Esophagus muscularis mucosa (tissue), 4 donors: ENCODE measurements at regions not wholly inside any gene's neighbourhood (a gene's known extent, or its start where the extent isn't known, plus 50 kb on each side); places are given as distances from the start of the nearest gene placed in this dataset.

ENCODE experiments used
- DNase-seq: peaks from one replicate; pipeline ENCODE4 v3.0.0-alpha.2; 2017; ENCODE audit errors: extremely low spot score
- H3K27ac ChIP-seq, 4 donors: fragments of 200-600 bp; sonication (generic); replicated peaks in 1 of 4; 1 replicate in 3 of 4; 2 replicates in 1 of 4; pipeline ENCODE4 v1.5.1; 2016 to 2019; ENCODE audit warnings: mild to moderate bottlenecking in 1 of 4
- H3K27me3 ChIP-seq, 4 donors: fragments of 200-600 bp; sonication (generic); one replicate each; pipeline versions ENCODE4 v1.5.1 to v1.6.0; 2016 to 2019
- H3K36me3 ChIP-seq, 4 donors: fragments of 200-600 bp; sonication (generic); one replicate each; pipeline ENCODE4 v1.5.1; 2016 to 2019
- H3K4me1 ChIP-seq, 4 donors: fragments of 200-600 bp; sonication (generic); one replicate each; pipeline ENCODE4 v1.5.1; 2016 to 2019
- H3K4me3 ChIP-seq, 4 donors: fragments of 200-600 bp; sonication (generic); 1 replicate in 2 of 4; 2 replicates in 2 of 4; pipeline ENCODE4 v1.5.1; 2016 to 2019; ENCODE audit warnings: mild to moderate bottlenecking in 4 of 4, moderate library complexity in 1 of 4
- H3K9me3 ChIP-seq, 4 donors: fragments of 200-600 bp; sonication (generic); 1 replicate in 3 of 4; 2 replicates in 1 of 4; pipeline ENCODE4 v1.5.1; 2016 to 2019
- EP300 ChIP-seq: sonication (generic); formaldehyde crosslinking; IDR thresholded peaks from one replicate; pipeline ENCODE4 v1.6.1; 2017; ENCODE audit warnings: antibody characterized with exemption
- POLR2A ChIP-seq: fragments of 450-650 bp; IDR thresholded peaks from one replicate; pipeline ENCODE4 v1.6.1; 2017; ENCODE audit warnings: antibody characterized with exemption, moderate library complexity, mild to moderate bottlenecking, low read depth
- POLR2AphosphoS5 ChIP-seq, 2 donors: sonication (generic); formaldehyde crosslinking; IDR thresholded peaks; one replicate each; pipeline ENCODE4 v1.6.1; 2017; ENCODE audit warnings: antibody characterized with exemption in 2 of 2
- WGBS: methylation state at CpG from one replicate; pipeline ENCODE4 v1.1.5; 2018; 5-methylcytosine and 5-hydroxymethylcytosine counted together
- intact Hi-C: fragments of 100-400 bp; cut with DNase I; formaldehyde crosslinking; loops from one replicate; pipeline ENCODE4 v1.15.1; 2023
- TF ChIP-seq, protein P1 (sequence below), 3 experiments: fragments of 200-600 bp in 2 of 3; fragments of 450-650 bp in 1 of 3; sonication (generic) in 2 of 3; IDR thresholded peaks; one replicate each; pipeline ENCODE4 v1.5.1; 2017 to 2019; ENCODE audit warnings: antibody characterized with exemption in 3 of 3, mild to moderate bottlenecking in 2 of 3, moderate library complexity in 1 of 3

DNA sequence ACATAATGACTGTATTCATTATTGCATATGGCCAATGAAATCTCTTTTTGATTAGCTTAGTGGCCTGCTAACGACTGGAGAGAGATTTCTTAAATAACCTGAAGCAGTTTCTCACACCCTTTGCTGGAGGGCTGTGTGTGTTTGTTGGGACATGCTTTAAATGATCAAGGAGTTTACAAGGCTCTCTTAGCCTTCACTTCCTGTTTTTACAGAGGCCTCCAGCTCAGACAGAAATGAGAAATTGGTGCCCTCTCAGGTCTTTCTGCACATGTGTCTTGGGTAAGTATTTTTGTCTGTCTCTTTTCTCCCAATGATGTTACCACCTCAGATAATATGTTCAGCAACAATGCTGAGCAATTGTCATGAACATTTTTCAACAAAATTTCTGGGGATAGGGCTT is 884.4 kb upstream of the CNTN5 start:
- DNase-seq = no peak
- TF ChIP-seq POLR2AphosphoS5 (IDR thresholded peaks at IDR 0.05) (no peak), POLR2A (no peak), EP300 (no peak)
- TF ChIP-seq, protein P1, sequence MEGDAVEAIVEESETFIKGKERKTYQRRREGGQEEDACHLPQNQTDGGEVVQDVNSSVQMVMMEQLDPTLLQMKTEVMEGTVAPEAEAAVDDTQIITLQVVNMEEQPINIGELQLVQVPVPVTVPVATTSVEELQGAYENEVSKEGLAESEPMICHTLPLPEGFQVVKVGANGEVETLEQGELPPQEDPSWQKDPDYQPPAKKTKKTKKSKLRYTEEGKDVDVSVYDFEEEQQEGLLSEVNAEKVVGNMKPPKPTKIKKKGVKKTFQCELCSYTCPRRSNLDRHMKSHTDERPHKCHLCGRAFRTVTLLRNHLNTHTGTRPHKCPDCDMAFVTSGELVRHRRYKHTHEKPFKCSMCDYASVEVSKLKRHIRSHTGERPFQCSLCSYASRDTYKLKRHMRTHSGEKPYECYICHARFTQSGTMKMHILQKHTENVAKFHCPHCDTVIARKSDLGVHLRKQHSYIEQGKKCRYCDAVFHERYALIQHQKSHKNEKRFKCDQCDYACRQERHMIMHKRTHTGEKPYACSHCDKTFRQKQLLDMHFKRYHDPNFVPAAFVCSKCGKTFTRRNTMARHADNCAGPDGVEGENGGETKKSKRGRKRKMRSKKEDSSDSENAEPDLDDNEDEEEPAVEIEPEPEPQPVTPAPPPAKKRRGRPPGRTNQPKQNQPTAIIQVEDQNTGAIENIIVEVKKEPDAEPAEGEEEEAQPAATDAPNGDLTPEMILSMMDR (IDR thresholded peaks at IDR 0.05) = no peak
- Histone ChIP-seq H3K4me3 (no peak overlapping the region), H3K4me1 (no peaks in the 10 kb centered on the region), H3K27me3 (no peaks in the 10 kb centered on the region), H3K27ac (no peak overlapping the region), H3K9me3 (peaks cover 0 to 7% (median 0%) of the 10 kb centered on the region in 4 donors), H3K36me3 (no peaks in the 10 kb centered on the region)
- intact Hi-C loops = no loop called here
- 70% methylated on average over 1 of the region's 1 CpG for WGBS

DNA sequence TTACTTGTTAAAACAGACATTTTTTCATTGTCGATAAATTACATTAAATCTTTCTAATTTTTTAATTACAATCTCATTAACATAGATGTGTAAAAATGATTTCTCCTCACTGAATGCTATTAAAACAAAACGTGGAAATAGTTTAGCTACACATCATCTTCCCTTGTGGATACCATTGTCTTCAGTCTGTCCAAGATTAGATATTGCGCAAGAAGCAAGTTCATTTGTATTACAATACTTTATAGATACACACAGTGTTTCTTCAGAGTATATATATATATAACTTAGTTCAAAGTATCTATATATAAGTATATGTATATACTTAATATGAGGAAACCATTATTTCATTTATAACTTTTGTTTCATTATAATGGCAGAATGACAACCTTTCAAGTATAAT is 883.3 kb upstream of the CNTN5 start:
- no peak for TF ChIP-seq POLR2AphosphoS5 (IDR thresholded peaks at IDR 0.05)
- TF ChIP-seq, protein P1 (IDR thresholded peaks at IDR 0.05) = no peak
- no peak for TF ChIP-seq EP300
- no peak for TF ChIP-seq POLR2A
- Histone ChIP-seq H3K9me3 (peaks cover 0 to 7% (median 0%) of the 10 kb centered on the region in 4 donors), H3K4me1 (no peaks in the 10 kb centered on the region), H3K36me3 (no peaks in the 10 kb centered on the region), H3K27ac (no peak overlapping the region), H3K27me3 (no peaks in the 10 kb centered on the region), H3K4me3 (no peak overlapping the region)
- intact Hi-C loops = no loop called here
- no peak for DNase-seq
- WGBS = 84% methylated on average over 3 of the region's 3 CpGs

DNA sequence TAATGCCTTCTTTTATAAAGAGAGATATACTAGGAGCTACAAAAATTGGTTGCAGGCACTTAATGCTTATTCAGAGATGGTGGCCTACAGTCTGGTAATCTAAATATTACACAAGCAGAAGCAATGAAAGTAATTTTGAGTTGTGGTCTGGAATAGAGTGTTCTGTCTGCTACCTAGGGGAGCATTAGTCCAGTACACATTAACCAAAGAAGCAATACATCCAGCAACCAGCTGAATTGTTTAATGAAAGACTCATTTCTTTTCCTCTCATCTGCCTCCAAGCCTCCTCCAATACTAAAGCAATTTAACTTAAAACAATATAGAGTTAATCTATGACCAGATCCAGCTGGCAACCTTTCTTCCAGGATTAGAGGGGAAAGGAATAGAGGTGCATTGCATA is 877.1 kb upstream of the CNTN5 start:
- Histone ChIP-seq H3K4me3 (no peak overlapping the region), H3K36me3 (no peaks in the 10 kb centered on the region), H3K27me3 (no peaks in the 10 kb centered on the region), H3K9me3 (no peaks in the 10 kb centered on the region), H3K27ac (no peak overlapping the region), H3K4me1 (no peaks in the 10 kb centered on the region)
- DNase-seq = no peak
- TF ChIP-seq, protein P1 (IDR thresholded peaks at IDR 0.05) = no peak
- TF ChIP-seq POLR2AphosphoS5 (IDR thresholded peaks at IDR 0.05) = no peak
- TF ChIP-seq EP300 = no peak
- TF ChIP-seq POLR2A = no peak
- intact Hi-C loops = no loop called here

DNA sequence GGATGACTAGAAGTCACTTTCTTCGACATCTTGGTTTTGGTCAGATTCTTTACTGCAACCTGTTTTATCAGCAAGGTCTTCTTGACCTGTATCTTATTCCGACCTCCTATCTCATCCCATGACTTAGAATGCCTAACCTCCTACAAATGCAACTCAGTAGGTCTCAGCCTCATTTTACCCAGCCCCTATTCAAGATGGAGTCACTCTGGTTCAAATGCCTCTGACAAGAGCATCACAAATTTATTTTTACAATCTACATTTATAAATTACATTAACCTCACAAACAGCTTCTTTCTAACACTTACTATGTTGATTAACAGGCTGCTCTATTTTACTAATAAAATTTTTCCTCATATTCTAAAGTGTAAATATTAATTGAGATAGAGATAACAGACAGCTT is 867.0 kb upstream of the CNTN5 start:
- DNase-seq = no peak

DNA sequence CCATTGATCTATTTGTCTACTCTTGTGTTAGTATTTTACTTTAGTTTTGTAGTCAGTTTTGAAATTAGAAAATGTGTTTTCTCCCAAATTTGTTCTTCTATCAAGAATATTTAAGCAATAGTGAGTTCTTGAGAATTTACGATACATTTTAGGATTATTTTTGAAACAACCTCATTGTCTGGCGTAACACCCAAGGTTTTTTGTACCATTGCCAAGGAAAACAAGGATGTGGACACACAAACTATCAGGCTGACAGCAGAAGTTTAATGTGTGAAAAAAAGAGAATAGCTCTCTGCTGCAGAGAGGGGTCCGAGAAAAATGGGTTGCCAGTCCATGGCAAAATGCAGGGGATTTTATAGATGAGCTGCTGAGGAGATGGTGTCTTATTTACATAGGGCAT is 865.1 kb upstream of the CNTN5 start:
- no peak for TF ChIP-seq POLR2AphosphoS5 (IDR thresholded peaks at IDR 0.05)
- no peak for TF ChIP-seq POLR2A
- TF ChIP-seq, protein P1 (IDR thresholded peaks at IDR 0.05) = no peak
- TF ChIP-seq EP300 = no peak
- intact Hi-C loops = no loop called here

More for the DNA sequence above, 867.0 kb upstream of the CNTN5 start:
- H3K9me3 ChIP-seq = peaks cover 0 to 3% (median 0%) of the 10 kb centered on the region in 4 donors
- H3K36me3 ChIP-seq = no peaks in the 10 kb centered on the region
- H3K27me3 ChIP-seq = no peaks in the 10 kb centered on the region
- H3K4me3 ChIP-seq = no peak overlapping the region
- no peaks in the 10 kb centered on the region for H3K4me1 ChIP-seq
- TF ChIP-seq EP300 (no peak), POLR2A (no peak), POLR2AphosphoS5 (IDR thresholded peaks at IDR 0.05) (no peak)
- TF ChIP-seq, protein P1 (IDR thresholded peaks at IDR 0.05) = no peak
- H3K27ac ChIP-seq = no peak overlapping the region
- intact Hi-C loops = no loop called here
- 79% methylated on average over 2 of the region's 2 CpGs for whole genome bisulfite sequencing

More for the DNA sequence above, 865.1 kb upstream of the CNTN5 start:
- no peak overlapping the region for H3K27ac ChIP-seq
- 58% methylated on average over 3 of the region's 3 CpGs for WGBS
- no peak for DNase-seq
- H3K4me1 ChIP-seq = no peaks in the 10 kb centered on the region
- no peaks in the 10 kb centered on the region for H3K36me3 ChIP-seq
- no peak overlapping the region for H3K4me3 ChIP-seq
- no peaks in the 10 kb centered on the region for H3K27me3 ChIP-seq
- no peaks in the 10 kb centered on the region for H3K9me3 ChIP-seq
